CD4-positive, alpha-beta T cell treated with Interleukin-6 at 100 ng/mL for 8 hours (primary cell): ENCODE measurements at regions not wholly inside any gene's neighbourhood (a gene's known extent, or its start where the extent isn't known, plus 50 kb on each side); places are given as distances from the start of the nearest gene placed in this dataset.

Experiments
- DNase-seq: peaks from one replicate; pipeline ENCODE4 v3.0.0-alpha.2; 2020; ENCODE audit warnings: mixed read lengths, low spot score

DNA sequence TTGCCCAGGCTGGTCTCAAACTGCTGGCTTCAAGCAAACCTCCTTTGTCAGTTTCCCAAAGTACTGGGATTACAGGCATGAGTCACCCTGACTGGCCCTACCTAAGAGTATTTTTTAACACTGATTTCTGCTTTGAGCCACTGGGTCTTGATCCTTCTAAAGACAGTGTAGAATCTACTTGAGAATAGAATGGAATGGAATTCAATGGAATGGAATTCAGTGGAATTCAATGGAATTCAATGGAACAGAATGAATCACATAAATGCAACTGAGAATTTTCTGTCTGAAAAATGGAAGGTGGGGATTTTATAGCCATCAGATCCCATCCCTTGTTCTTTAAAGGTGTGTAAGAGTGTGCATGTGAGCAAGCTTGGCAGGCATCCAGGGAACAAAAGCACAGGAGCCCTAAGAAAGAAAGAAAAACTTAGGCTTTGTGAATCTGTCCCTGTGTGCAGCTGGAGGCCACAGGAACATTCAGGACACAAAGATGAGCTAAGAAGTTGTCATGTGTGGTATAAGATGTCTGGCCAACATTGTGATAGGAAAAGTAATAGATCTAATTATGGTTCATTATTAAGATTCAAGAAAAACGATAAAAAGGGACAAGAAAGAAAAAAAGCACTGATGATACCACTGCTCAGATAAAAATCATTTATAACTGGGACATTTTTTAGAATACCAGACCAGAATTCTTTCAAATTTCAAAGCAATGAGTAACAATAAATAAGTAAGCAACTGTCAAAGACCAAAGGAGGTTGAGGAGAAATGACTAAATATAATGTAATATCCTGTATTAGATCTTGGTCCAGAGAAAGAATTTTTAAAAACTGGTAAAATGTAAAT is 681.0 kb upstream of the GJE1 start:
- DNase-seq: no peak

DNA sequence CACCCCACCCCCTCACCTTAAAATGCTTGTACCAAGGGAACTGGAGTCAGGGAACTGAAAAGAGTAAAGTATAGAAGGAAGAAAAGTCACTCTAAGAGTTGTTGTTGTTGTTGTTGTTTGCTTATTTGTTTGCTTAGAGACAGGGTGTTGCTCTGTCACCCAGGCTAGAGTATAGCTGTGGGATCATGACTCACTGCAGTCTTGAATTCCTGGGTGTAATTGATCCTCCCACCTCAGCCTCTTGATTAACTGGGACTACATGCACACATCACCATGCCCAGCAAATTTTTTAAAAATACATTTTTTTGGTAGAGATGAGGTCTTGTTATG is 681.6 kb upstream of the GJE1 start:
- DNase-seq: no peak

DNA sequence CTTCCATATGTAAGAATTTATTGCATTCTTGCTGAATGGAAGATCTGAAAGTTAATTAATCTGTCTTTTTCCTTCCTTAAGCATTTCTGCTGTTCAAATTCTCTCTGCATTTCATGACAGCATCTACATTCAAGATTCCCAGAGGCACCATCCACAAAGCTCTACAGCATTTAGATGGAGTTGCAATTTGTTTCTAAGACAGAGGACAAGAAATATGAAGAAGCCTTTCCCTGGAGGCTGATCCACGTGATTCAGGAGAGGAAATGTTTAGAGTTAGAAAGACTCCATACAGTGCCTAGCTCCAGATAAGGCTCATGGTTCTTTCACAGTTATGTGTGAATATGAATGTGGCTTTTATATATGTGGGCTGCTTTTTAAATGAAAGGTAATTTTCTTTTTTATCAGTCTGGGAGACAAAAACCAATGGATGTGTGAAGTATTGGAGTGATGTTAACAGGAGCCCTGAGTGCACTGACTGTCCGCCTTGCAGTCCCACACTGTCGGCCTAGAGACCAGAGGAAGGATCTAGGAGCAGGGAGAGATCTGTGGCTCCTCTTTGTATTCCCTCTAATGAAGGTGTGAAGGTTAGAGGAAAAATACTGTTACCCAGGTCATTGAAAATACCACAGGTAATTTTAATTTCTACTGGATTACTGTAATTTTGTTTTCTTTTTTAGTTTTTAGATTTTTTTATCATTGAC is 686.6 kb upstream of the GJE1 start:
- no peak for DNase-seq

DNA sequence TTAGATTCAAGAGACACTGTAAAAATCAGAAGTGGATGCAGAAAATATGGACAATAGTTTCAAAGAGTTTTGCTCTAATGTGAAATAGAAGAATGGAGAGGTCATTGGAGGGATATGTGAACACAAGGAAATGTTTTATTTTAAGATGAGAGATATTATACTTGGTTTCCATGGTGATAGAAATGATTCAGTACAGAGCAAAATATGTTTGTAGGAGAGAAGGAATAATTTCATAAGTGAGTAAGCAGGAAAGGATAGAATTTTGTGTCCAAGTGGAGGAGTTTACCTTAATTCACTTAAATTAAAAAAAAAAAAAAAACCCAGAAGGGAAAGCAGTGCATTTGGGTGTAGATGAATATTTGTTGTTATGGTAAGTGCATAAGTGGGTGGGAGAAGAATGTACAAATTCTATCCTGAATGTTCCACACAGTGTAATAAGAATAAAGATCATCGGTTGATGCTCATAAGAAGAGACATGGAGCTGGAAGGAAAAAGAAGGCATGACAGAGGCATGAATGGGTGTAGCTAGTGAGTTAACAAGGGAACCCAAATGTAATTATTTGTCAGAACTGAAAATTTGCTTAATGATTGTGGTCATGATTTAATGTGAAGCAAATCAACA is 688.9 kb upstream of the GJE1 start:
- DNase-seq: no peak

DNA sequence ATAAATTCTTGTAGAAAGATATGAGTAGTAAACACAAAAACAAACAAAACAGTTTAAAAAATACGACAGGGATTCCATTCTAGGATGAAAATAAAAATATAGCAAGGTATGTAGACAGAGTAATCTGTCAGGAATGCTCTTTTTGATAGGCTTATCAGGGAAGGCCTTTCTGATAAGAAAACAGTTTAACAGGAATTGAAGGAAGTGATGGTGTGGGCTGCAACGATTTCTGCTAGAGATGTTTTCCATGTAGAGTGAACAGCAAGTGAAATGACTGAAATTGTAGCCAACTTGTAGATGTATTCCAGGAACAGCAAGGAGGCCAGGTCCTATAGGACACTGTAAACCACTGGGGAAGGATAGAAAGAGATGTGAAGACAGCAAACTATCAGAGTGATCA is 689.7 kb upstream of the GJE1 start:
- no peak for DNase-seq

DNA sequence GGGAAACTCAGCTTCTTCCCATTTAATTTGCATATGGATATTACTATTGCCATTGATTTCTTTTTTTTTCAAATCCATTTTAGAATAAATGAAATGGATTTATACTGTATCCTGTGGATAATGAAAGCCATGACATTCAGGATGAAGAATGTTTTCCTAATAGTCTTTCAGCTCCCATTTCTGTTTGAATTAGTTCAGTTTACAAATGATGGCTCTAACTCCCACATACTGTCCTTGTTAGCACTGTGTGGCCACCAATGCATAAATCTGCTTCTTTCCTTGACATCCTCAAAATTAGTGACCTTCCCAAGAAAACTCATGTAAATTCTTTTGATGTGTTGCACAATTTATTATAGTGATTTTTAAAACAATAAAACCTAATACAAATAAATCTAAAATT is 693.2 kb upstream of the GJE1 start:
- DNase-seq: no peak

DNA sequence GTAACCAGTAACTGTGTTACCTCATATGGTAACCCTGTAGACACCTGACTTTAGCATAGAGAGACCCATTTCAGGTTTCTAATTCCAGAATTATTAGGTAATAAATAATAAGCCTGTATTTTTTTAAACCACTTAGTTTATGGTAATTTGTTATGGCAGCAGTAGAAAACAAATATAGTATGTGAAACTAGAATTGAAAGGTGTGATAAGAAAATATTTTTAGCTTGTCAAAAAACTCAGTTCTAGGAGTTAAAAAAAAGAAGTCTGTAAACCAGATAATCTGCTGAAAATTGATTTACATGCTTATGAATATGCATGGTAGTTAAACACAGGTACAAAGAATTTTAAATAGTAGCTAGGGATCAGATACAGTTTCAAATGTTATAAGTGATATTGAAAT is 695.0 kb upstream of the GJE1 start:
- DNase-seq: no peak

DNA sequence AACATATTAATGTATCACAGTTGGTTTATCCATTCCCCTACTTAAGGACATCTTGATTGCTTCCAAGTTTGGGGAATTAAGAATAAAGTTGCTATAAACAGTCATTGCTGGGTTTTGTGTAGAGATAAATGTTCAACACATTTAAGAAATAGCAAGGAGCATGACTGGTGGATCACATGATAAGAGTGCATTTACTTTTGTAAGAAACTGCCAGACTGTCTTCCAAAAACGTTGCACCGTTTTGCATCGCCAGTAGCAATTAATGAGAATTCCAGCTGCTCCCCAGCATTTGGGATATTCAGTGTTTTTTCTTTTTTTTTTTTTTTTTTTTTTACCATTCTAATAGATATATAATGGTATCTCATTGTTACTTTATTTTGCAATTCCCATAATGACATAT is 695.7 kb upstream of the GJE1 start:
- DNase-seq: no peak

DNA sequence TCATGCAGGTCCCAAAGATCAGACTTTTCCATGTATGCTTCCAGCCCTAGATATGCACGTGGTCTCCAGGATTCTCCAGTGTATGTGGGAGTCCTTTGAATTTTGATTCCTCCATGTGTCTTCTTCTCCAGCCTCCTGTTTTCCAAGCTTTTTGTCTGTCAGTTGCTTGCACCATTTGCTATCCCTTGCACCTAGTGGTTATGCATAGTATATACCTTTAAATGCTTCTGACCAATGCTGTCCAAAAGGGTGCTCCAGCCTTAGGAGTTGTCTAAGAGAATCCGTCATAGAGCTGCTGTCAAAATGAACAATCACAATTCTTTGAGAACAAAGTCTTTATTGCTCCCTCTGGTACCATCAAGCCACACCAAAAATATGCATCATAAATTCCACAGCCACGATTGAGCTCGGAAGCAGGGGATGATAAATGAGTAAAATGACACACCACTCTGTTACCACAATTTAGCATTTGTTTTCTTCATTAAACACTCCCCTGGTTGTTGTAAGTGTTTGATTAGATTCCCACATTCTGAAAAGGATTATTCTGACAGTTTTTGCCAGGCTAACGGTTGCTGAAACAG is 706.2 kb upstream of the GJE1 start:
- DNase-seq: no peak

DNA sequence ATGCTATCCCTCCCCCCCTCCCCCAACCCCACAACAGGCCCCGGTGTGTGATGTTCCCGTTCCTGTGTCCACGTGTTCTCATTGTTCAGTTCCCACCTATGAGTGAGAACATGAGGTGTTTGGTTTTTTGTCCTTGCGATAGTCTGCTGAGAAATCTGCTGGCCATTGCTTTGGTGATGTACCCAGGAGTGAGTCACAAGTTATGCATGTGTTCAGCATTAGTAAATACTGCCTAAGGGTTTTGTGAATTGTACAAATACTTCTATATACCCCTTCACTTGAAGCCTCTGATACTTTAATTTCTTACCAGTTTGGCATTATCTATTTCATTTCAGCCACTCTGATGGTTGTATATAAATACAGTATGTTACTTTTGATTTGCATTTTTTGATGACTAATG is 711.3 kb upstream of the GJE1 start:
- no peak for DNase-seq

DNA sequence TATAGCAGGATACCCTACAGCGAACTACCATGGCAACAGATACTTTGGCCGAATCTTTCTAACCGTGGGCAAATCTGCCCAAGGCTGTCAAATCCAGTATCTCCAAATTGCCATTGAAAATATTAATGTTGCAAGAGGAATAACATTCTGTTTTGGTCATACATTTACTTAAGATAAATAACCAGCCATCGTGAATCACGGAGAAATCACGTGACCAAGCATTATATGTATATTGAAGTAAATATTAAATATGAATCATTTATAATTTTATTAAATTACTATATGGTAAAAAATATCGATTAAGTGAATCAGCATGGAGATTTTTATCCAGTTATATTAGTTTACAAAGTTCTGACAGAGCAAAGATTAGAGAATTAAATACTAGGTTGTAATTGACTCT is 714.6 kb upstream of the GJE1 start:
- no peak for DNase-seq

DNA sequence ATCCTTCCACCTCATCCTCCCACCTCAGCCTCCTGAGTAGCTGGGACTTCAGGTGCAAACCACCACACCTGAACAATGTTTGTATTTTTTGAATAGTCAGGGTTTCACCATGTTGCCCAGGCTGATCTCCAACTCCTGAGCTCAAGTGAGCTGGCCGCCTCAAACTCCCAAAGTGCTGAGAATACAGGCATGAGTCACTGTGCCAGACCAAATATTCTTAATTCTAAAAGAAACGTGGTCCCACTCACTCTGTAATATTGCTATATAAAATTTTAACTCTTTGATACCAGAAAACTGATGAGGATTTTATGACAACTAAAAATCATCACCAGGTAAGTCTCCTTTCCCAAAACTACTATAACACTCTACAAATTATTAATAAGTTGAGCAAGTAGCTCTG is 716.8 kb upstream of the GJE1 start:
- DNase-seq: no peak

DNA sequence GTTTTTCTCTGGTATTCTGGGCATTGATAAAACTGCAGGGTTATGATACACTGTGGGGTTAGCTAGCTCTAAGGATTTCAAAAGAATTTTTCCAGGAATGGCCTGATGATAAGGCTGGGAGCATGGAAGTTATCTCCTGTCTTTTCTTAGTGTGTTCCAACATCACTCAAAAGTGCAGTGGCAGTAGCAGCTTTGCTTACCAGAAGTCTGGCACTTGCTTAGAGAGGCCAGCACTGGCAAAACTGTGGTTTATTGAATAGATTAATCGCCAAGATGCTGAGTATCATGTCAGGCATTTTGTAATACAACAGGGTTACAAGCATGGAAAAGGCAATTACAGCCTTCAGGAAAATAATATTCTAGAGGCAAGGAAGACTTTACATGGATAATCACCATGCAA is 719.5 kb upstream of the GJE1 start:
- no peak for DNase-seq

DNA sequence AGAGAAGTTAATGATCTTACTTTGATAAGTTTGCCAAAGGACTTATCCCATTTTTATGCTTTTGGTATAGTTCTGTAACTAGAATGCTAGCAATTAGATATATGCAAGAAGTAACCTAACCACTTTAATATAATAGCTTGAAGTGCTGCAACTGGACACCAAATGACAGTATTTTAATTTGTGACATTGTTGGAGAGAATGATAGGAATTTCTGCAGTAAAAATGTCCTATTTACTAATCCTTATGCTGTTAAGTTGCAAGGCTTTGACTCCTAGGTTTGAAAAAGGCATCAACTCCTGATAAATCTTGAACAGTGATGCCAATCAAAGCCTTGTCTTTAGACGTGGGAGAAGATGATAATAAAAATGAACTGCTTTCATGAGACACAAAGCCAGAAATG is 726.0 kb upstream of the GJE1 start:
- no peak for DNase-seq

DNA sequence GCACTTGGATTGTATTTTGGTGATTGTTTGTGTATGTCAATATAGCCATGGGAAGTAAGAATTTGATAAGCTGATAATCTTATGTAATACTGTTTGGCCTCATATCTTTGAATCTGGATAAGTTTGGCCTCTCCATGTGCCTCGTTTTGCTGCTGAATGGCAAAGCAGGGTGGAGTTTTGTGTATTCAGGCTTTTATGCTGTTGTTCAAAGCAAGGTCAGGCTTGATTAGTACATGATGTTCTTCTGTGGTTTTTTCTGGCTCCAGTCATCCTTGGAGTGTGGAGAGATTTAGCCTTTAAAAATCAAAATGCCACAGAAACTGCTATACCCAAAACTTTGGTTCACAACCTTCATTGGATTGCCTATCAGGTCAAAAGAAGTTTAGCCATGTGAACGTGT is 728.9 kb upstream of the GJE1 start:
- no peak for DNase-seq

DNA sequence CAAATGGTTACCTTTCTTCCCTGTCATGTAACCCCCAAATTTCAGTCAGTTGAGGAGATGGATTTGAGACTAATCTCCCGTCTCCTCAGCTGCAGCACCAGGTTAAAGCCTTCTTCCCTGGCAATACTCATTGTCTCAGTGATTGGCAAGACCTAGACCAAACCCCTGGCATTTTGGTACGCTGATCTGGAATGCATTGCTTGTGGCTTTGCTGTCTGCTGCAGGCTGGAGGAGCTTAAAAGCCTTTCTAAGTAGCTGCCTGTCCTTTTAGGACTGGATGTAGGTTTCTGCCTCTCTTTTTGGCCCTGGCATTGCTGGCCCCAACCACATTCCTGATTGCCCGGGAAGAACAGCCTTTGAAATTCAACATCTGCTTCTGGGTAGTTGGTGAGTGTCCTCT is 729.6 kb upstream of the GJE1 start:
- DNase-seq: no peak

DNA sequence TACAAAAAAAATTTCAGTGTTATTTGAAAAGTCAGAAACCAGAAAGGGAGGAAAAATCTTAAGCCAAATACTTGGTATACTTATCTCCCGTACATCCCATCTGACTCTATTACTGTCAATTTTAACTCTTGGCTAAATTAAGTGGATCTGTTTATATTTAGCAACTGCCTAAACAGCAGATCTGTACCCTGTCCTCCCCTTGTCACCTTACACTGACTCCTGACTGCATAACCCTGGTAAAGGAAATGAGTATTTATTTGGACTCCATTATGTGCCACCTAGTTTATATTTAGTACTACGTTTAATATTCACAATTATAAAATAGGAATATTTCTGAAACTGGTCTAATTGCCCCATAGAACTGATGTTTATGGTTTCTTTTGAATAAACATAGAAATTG is 730.2 kb upstream of the GJE1 start:
- DNase-seq: no peak

DNA sequence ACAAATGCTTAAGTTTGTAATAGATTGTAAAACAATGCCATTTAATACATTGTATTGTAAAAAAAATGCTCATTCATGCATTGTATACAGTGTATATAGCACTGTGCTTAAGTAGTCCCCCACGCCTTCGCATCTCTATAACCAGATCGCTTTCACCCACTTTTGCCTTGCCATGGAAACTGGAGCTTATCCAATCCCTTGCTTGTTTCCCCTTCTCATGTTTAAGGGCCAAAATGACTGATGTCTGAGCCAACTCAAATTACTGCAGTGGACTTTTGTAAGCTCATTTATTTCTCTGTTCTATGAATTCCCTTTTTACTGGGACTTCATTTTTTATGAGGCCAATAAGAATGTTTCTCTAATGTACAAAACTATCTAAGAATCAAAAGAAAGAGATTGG is 730.9 kb upstream of the GJE1 start:
- no peak for DNase-seq

DNA sequence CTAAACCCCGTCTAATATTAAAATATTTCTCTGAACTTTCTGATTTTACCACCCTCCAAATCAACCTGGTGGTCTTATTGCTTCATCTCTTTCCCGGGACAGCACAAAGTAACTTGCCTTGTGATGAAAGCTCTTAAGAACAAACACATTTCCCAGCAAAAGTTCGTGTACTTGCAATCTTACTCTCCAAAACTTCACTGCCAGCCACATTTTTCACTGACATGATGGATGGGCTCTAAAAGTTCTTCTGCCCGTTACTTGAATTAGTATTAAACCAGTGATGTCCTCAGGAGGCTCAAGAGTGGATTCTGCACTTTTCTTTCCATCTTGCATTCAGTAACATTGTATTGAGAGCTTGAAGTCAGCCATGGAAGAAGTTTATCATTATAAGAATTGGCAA is 731.6 kb upstream of the GJE1 start:
- no peak for DNase-seq

DNA sequence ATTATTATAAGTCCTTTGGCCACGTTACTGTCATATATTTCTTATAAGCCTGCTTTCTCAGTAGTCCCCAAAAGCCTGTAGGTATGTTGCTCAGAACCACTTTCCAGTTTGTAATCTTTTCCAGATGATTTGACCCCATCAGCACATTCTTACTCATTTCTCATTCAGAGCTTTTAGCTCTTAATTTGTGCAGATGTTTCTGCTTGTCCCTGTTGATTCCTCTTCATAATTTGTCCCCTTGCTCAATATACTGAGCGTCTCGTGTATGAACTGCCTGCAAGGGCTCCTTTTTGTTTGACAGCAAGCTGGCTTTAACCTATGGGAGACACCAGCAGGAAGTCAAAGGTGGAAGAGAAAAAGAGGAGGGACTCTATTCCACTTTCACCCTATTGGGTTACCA is 733.8 kb upstream of the GJE1 start:
- DNase-seq: no peak

DNA sequence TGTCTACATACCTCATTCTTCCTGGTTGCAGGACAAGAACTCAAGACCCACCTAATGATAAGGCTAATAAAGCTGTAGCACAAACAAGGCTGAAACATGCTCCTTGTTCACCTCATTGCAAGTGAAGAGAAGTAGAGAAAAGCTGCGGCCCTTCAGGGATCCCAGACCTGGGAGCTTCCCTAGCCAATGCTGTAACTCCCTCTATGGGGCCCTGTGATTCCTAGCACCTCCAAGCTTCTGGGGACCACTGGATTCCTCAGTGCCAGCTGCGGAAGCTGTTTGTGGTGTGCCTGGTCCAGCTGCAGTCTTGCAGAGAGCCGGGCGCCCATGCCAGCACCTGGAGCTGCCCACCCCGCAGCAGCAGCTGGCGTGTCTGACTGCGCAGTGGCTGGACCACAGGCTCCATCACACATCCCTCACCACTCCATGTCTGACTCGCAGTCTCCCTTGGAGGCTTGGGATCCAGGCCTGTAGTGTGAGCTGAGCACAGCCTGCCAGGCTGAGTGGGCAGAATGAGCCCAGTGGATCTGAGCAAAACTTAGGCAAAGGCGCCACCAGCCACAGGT is 737.2 kb upstream of the GJE1 start:
- DNase-seq: no peak

DNA sequence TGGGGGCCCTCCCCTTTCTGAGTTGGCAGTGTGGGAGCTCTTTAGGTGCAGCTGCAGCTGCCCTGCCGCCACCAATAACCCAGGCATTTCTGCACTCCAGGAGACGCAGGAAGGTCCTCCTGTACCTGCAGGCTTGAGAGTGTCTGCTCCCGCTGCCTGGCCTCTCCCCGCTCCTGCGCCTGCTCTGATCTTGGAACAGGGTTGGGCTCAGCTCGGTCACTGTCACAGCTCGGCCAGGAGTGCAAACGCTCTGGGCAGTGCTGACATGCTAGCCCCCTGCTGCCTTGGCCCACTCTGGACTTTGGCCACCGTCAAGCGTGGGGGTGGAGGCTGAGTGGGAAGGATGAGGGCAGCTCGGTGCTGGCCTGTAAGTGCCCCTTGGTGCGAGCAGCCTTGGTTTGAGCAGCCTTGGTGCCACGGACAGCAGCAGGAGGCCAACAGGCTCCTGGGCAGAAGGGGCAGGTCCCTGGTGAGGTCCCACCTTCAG is 738.1 kb upstream of the GJE1 start:
- DNase-seq: no peak

DNA sequence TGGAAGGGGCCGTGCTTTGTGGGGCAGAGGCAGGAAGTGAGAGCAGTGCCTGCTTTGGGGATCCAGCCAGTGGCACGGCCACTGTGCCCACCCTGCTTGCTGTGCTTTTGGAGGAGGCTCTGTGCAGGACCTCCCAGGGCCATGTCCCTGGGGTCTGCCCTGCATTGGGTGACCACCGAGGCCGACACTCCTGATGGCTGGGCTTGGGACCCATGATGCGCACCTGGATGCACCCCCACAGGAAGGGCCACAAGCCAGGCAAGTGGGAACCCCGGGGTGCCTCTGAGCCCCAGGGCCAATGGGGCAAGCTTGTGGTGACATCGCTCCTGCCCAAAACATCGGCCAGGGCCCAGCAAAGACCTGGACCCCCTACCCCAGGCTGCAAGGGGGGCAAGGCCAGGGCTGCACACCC is 738.6 kb upstream of the GJE1 start:
- no peak for DNase-seq
